Stimulated activated CD4-positive, alpha-beta T cell treated with anti-CD3 and anti-CD28 coated beads, Interleukin-4, amount 100 ng/mL, for 4 hours (primary cell): ENCODE measurements at regions not wholly inside any gene's neighbourhood (a gene's known extent, or its start where the extent isn't known, plus 50 kb on each side); places are given as distances from the start of the nearest gene placed in this dataset.
"Not testable (repeated sequence)": the region's sequence is repeated elsewhere in the genome, so short reads cannot be mapped to it uniquely, and the experiment has no call there.

ENCODE experiments used
- DNase-seq, 2 experiments: peaks; one replicate each; pipeline ENCODE4 v3.0.0-alpha.2; 2020

DNA sequence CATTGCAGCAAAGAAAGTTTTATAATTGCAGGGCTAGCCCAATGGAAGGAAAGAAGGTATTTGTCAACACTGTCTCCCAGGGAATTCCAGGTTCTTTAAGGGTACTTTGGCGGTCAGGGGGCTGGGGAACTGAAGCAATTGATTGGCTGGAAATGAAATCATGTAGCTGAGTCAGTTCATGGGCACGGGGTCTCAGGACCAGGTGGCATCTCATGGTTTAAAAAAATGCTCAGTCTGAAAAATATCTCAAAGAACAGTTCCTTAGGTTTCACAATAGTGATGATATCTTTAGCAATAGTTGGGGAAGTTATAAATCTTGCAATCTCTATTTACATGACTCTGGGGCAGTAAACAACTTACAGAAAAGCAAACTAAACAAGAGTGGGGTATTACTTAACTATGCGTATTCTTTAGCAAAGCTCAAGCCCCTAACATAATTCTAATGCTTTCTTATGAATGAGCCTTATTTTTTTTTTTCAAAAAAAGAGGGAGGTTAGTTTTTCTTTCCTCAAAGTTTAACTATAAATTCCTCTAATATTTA lies 376.9 kb upstream of the NRG3 start:
- no peak for DNase-seq

DNA sequence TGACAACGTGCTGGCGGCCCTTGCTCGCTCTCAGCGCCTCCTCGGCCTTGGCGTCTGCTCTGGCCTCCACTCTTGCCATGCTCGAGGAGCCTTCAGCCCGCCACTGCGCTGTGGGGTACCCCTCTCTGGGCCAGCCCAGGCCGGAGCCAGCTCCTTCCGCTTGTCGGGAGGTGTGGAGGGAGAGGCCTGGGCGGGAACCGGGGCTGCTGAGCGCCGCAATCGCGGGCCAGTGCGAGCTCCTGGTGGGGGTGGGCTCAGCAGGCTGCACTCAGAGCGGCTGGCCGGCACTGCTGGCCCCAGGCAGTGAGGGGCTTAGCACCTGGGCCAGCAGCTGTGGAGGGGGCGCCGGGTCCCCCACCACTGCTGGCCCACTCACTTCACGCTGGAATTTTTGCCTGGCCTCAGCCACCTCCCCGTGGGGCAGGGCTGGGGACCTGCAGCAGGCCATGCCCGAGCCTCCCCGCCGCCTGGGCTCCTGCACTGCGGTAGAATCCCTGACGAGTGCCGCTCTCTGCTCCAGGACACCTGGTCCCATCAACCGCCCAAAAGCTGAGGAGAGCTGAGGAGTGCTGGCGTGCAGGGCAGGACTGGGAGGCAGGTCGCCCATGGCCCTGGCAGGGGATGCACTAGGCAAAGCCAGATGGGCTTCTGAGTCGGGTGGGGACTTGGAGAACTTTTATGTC lies 372.2 kb upstream of the NRG3 start:
- DNase-seq: no peak

- DNase-seq: not testable (repeated sequence)
Measured at GRCh38 chr10:81505777-81506176, 369.2 kb upstream of the NRG3 start.

DNA sequence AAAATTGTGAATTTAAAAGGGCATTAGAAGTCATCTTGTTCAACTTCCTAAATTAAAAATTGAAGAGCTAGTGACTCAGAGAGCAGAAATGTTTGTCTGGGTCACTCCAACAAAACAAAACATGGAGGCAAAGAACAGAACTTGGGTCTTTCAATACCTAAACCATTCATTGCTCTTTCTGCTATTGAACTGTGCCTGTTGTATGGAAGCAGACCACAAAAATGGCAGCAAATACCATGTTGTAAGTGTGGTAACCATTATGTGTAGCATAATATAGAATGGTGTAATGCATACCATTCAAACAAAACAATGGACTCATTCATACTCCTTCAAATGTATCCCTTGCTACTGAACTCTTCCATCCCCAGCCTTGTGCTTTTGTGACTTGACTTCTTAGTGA lies 360.2 kb upstream of the NRG3 start:
- no peak for DNase-seq

DNA sequence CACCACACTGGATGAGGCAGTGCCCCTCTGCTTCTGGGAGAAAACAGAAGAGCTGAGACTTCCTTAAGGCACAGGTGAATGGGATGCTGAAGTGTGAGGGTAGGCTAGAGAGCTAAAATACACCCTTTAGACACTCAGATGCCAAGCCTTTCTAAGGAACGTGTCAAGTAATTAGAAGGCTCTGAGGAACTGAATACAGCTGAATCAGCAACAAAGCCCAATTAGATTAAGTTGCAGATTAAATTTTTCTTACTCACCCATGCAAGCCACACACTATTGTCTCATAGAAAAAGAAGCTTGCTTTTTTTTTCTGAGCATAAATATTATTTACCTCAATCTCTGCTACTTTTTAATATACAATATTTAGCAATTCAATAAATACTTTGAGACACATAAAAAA lies 354.3 kb upstream of the NRG3 start:
- DNase-seq: no peak

- no peak for DNase-seq
Measured at GRCh38 chr10:81524467-81524866, 350.5 kb upstream of the NRG3 start.

DNA sequence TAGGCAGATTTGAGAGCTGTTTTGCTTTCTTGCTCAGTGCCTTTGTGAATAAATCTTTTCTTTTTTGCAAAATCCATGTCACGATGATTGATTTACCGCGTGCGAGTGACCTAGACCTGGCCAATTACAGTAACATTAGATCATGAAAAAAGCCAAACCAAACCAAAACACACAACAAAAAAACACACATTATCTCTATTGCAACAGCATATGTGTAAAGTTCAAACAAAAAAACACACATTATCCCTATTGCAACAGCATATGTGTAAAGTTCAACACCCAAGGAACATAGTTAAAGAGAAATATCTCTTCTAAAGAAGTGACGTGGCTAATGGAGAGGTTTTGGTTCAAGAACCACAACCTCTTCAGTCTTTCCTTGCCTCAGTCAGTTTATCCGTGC lies 342.6 kb upstream of the NRG3 start:
- no peak for DNase-seq

DNA sequence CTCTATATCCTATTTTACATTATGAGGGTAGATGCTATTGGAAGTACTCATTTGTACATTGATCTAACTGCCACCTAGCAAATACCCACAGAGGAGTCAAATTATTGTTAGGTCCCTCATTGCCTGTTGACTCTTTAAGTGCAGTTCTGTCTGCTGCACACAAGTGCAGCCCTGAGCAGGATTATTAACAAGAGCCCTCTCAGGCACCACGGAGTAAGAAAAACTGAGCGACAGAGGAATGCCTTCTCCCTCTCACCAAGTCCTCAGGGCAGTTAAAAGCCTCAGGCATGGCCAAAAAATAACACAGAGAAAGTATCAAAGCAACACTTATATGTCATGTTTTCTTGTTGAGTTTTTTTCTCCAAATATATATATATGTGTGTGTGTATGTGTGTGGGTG lies 340.0 kb upstream of the NRG3 start:
- DNase-seq: no peak

- DNase-seq: no peak
Measured at GRCh38 chr10:81541517-81541916, 333.5 kb upstream of the NRG3 start.

DNA sequence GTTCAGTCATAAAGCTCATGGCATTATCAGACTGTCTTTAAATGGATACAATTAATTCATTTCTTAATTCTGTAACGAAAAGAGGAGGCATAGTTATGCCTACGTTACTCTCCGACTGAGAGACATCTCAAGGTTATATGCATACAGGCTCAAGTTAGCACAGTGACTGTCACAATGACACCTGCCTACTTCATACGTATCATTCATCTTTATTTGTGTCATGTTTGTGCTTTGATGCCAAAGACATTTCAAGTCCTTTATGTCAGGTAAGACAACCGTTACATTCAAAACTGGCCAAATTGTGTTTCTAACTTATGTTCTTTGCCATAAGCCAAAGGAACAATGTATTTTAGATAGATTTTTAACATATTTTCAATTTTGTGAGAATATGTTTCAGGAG lies 328.8 kb upstream of the NRG3 start:
- no peak for DNase-seq

- DNase-seq: no peak
Measured at GRCh38 chr10:81548160-81548559, 326.8 kb upstream of the NRG3 start.

- DNase-seq: no peak
Measured at GRCh38 chr10:81564143-81564542, 310.9 kb upstream of the NRG3 start.

DNA sequence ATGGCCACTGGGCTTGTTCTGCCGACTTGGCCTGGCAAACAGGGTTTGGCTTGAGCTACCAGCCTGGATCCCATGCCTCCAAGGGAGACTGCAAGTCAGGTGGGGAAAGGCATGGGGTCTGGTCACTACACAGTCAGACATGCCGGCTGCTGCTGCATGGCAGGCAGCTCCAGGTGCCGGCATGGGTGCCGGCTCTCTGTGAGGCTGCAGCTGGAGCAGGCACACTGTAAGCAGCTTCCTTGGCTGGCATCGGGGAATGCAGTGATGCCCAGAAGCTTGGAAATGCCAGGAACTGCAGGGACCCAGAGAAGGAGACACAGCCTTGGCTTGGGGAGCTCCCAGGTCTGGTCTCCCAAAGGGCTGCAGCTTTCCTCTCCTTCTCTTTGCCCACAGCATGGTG lies 305.5 kb upstream of the NRG3 start:
- no peak for DNase-seq

DNA sequence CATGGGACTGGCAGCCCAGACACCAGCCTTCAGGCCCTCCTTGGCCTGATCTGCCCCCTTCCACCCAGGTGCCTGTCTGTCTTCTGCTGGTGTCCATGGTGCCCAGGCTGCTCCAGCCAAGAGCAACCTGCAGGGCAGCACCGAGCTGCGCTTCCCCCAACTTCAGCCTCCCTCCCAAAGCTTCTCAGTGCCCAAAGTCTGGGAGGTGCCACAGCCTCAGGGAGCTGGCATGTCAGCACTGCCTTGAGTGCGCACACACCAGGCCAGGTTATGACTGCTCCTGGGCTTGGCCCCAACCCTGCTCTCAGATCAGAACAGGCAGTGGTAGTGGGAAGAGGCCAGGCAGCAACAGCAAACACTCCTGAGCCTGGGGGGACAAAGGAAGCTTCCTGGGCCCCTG lies 304.6 kb upstream of the NRG3 start:
- no peak for DNase-seq

DNA sequence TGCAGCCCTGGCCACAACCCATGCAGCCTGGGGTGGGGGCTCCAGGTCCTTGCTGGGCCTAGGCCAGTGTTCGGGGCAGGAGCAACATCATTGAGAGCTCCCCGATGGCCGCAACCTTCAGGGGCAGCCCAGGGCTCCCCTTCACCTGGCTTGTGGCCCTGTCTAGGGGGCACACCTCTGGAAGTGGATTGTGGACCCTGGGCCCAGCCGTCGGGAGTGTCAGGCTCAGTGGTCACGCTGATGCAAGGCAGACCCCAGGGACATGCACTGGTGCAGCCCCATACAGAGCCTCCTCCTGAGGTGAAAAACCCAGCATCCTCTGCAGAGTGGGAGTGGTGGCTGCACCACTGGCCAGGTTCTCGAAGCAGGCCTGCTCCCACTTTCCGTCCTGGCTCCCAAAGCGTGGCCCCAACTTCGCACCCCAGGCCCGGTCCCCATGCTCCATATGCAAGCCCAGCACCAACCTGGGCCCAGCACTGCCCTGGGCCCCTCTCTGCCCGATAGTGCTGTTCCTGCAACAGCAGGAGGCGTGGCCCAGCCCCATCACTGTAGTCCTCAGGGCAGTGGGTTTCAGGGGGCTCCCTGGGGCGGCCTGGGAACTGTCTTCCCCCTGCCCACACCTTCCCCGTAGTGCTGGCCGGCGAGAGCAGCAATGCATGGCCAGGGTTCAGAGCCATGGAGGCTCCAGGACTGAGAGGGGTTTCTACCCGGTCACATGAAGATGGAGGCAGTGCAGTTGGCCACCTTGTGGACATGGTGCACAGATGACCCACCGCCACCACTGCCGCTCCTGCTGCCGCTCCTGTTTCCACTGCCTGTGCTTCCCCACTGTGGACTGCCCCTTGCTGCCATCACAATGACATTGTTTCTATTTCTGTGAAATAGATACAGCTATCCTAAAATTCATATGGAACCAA lies 303.9 kb upstream of the NRG3 start:
- no peak for DNase-seq

DNA sequence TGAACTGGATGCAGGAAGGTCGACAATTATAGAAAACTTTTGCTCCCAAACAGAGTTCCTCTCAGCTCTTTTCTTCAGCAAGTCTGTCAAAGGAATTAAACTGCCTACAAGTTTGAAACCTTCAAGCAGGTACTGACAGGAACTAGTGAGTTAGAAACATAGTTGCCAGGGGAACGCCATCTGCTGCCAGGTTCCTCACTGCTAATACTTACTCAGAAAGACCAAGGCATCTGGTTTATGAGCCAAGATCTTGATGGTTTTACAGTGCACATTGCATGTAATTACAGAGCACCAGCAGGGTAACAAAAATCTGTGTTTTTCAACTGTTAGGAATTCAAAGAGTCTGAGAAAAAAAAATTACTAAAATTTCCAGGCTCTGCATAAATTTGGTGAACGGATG lies 300.0 kb upstream of the NRG3 start:
- DNase-seq: no peak

DNA sequence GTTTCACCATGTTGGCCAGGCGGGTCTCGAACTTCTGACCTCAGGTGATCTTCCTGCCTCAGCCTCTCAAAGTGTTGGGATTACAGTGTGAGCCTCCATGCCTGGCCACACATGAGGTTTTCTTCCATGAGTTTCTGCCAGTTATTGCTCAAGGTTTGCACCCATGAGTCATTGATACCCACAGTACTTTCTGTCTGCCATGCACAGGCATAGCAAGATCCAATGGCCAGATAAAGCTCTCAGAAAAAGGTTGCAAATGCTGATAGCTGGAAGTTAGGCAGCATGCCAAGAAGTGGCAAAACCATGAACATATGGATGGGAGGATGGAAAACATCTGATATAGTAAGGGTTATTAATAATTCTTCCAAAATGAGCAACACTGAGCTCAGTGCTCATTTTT lies 298.7 kb upstream of the NRG3 start:
- DNase-seq: no peak

GRCh38 chr10:81594991-81595390 lies 280.0 kb upstream of the NRG3 start:
- DNase-seq: no peak

GRCh38 chr10:81600185-81600584 lies 274.8 kb upstream of the NRG3 start:
- DNase-seq: no peak

DNA sequence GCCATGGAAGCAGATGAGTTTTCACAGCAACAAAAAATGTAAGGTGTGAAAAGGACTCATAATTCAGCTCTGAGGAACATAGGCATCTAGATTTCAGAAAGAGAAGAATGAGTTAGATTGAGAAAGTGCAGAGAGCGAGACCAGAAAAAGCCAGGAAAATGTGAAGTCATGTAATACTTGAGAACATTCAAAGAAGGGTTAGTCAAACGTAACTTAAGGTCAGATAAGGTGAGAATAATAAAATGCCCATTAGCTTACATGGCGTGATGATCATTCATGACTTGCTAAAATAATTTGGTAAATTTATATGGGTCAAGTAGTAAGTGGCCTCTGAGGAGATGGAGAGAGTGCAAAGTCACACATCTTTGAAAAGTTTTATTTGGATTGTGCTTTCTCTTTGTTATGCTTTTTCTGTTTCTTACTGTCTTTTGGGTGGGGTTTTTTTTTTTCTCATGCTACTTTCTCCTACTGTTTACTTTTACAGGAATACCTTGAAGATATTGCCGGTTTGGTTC lies 271.8 kb upstream of the NRG3 start:
- DNase-seq: no peak

DNA sequence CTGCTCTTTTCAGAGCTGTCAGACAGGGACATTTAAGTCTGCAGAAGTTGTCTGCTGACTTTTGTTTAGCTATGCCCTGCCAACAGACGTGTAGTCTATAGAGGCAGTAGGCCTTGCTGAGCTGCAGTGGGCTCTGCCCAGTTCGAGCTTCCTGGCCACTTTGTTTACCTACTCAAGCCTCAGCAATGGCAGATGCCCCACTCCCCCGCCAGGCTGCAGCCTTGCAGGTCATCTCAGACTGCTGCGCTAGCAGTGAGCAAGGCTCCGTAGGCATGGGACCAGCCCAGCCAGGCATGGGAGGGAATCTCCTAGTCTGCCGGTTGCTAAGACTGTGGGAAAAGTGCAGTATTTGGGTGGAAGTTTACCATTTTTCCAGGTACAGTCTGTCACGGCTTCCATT lies 230.5 kb upstream of the NRG3 start:
- DNase-seq: not testable (repeated sequence)

- no peak for DNase-seq
Measured at GRCh38 chr10:81655986-81656385, 219.0 kb upstream of the NRG3 start.

GRCh38 chr10:81662837-81663236 lies 212.2 kb upstream of the NRG3 start:
- DNase-seq: no peak

DNA sequence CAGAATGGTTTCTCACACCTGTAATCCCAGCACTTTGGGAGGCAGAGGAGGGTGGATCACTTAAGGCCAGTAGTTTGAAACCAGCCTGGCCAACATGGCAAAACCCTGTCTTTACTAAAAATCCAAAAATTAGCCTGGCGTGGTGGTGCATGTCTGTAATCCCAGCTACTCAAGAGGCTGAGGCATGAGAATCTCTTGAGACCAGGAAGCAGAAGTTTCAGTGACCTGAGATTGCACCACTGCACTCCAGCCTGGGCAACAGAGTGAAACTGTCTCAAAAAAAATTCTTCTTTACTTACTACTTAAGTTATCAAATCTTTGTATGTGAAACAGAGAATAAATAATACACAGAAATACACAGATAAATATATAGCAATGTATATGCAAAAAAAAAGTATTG lies 210.2 kb upstream of the NRG3 start:
- DNase-seq: not testable (repeated sequence)
